HFFc6 (cell line): ENCODE measurements at regions not wholly inside any gene's neighbourhood (a gene's known extent, or its start where the extent isn't known, plus 50 kb on each side); places are given as distances from the start of the nearest gene placed in this dataset.
"Not testable (repeated sequence)": the region's sequence is repeated elsewhere in the genome, so short reads cannot be mapped to it uniquely, and the experiment has no call there.

Source experiments
- DNase-seq: peaks from one replicate; pipeline ENCODE4 v3.0.0-alpha.2; 2018
- H3K27ac Mint-ChIP-seq: 2 replicates; pipeline ENCODE4 v1.8.0; 2020; ENCODE audit warnings: mild to moderate bottlenecking, mixed read lengths
- H3K27me3 Mint-ChIP-seq: 2 replicates; pipeline ENCODE4 v1.8.0; 2021; ENCODE audit warnings: mild to moderate bottlenecking, moderate library complexity, mixed read lengths; ENCODE audit not compliant: insufficient read depth
- H3K36me3 Mint-ChIP-seq: 2 replicates; pipeline ENCODE4 v1.8.0; 2021; ENCODE audit warnings: low read depth, mixed read lengths
- H3K4me1 Mint-ChIP-seq: 2 replicates; pipeline ENCODE4 v1.8.0; 2020; ENCODE audit warnings: low read depth, mixed read lengths
- H3K4me3 Mint-ChIP-seq: 2 replicates; pipeline ENCODE4 v1.8.0; 2020; ENCODE audit warnings: mild to moderate bottlenecking, moderate library complexity, mixed read lengths
- H3K9me3 Mint-ChIP-seq: 2 replicates; pipeline ENCODE4 v1.8.0; 2020; ENCODE audit warnings: mild to moderate bottlenecking, mixed read lengths
- TF ChIP-seq, protein P1 (sequence below): fragments of 200-600 bp; sonication (generic); IDR thresholded peaks from 2 replicates; pipeline ENCODE4 v1.5.0; 2021; ENCODE audit warnings: antibody characterized with exemption, mild to moderate bottlenecking

DNA sequence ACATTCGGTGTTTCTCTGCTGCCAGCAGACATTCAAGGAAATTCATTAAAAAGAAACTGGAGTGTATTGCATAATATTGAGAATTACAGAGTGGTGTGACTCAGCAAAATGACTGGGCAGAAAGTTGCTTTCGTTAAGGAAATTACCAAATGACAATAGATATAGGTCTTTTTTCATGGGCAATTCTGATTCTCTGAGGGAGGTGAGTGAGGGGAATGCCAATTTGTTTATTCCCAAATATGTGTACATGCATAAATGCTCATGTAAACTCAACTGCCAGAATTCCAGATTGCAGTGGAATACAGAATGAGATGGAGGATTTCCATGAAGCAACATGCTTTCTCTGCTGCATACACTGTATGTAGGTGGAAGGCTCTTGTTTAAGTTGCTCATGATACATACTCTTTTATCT lies 1730.1 kb downstream of the SLITRK5 start:
- peaks cover 12% of the 10 kb centered on the region for H3K9me3 Mint-ChIP-seq
- H3K36me3 Mint-ChIP-seq, result no peaks in the 10 kb centered on the region
- peak overlapping the region; percentile 57 for H3K4me3 Mint-ChIP-seq
- TF ChIP-seq, protein P1, sequence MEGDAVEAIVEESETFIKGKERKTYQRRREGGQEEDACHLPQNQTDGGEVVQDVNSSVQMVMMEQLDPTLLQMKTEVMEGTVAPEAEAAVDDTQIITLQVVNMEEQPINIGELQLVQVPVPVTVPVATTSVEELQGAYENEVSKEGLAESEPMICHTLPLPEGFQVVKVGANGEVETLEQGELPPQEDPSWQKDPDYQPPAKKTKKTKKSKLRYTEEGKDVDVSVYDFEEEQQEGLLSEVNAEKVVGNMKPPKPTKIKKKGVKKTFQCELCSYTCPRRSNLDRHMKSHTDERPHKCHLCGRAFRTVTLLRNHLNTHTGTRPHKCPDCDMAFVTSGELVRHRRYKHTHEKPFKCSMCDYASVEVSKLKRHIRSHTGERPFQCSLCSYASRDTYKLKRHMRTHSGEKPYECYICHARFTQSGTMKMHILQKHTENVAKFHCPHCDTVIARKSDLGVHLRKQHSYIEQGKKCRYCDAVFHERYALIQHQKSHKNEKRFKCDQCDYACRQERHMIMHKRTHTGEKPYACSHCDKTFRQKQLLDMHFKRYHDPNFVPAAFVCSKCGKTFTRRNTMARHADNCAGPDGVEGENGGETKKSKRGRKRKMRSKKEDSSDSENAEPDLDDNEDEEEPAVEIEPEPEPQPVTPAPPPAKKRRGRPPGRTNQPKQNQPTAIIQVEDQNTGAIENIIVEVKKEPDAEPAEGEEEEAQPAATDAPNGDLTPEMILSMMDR, result no peak
- no peaks in the 10 kb centered on the region; the same call in 1 of the 2 replicates for H3K27me3 Mint-ChIP-seq
- peaks cover 4% of the 10 kb centered on the region; the same call in 1 of the 2 replicates for H3K4me1 Mint-ChIP-seq
- no peak for DNase-seq
- H3K27ac Mint-ChIP-seq, result peak overlapping the region; percentile 66

DNA sequence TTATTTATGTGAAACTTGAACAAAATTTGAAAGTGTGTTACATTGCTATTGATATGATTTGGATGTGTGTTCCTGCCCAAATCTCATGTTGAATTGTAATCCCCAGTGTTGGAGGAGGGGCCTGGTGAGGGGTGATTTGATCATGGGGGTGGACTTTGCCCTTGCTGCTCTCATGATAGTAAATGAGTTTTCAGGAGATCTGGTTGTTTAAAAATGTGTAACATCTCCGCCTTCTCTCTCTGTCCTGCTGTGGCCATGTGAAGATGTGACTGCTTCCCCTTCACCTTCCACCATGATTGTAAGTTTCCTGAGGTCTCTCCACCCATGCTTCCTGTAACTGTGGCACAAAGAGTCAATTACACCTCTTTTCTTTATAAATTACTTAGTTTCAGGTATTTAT lies 1731.0 kb downstream of the SLITRK5 start:
- DNase-seq, result no peak
- Mint-ChIP-seq H3K36me3 (no peaks in the 10 kb centered on the region), H3K4me1 (peaks cover 4% of the 10 kb centered on the region; the same call in 1 of the 2 replicates), H3K9me3 (peaks cover 12% of the 10 kb centered on the region), H3K4me3 (no peak overlapping the region), H3K27ac (no peak overlapping the region), H3K27me3 (no peaks in the 10 kb centered on the region; the same call in 1 of the 2 replicates)
- TF ChIP-seq, protein P1, result no peak

DNA sequence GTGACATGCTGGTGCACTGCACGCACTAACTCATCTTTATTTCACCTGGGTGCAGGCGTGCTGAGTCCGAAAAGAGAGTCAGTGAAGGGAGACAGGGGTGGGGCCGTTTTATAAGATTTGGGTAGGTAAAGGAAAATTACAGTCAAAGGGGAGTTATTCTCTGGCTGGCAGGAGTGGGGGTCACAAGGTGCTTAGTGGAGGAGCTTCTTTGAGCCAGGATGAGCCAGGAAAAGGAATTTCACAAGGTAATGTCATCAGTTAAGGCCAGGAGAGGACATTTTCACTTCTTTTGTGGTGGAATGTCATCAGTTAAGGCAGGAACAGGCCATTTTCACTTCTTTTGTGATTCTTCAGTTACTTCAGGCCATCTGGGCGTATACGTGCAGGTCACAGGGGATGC lies 1734.9 kb downstream of the SLITRK5 start:
- H3K9me3 Mint-ChIP-seq, result peaks cover 14% of the 10 kb centered on the region
- DNase-seq, H3K36me3 Mint-ChIP-seq, H3K27ac Mint-ChIP-seq, H3K4me3 Mint-ChIP-seq, H3K4me1 Mint-ChIP-seq, H3K27me3 Mint-ChIP-seq: not testable (repeated sequence)

DNA sequence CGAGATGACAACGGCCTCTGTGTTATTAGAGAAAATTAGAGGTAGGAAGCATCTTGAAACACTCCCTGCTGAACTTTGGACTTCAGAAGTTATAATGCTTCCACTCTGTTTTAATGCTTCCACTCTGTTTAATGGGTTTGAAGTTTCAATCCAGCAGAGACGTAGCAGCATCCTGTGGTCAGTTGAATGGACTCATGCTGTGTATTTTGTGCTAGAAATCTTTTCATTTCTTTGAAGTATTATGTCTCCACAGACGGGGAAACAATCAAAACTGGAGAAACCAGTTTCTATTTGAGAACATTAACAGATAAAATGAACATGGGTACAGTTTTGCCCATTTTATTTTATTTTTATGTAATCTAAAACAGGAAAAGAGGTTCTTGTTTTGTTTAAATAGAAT lies 1736.2 kb downstream of the SLITRK5 start:
- H3K9me3 Mint-ChIP-seq, result peaks cover 13% of the 10 kb centered on the region
- no peak for DNase-seq
- TF ChIP-seq, protein P1, result no peak

DNA sequence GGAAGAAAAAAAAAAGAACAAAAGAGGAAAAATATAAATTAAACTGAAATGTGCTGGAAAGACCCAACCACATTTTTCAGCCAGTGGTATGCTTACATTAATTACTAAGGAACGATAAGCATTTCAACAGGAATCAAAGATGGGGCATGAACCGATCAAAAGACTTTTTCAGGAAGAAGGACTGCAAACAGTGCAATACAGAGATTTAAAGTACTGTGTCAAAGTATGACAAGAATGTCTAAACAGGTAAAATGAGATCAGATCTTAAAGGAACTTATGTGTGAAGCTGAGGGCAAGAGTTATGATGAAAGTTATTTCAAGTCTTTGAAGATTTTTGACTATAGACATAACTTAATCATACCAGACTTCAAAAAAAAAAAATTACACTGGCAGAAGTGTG lies 1761.8 kb downstream of the SLITRK5 start:
- Mint-ChIP-seq H3K27me3 (no peaks in the 10 kb centered on the region), H3K9me3 (peaks cover 39% of the 10 kb centered on the region), H3K27ac (no peak overlapping the region), H3K4me3 (no peak overlapping the region), H3K4me1 (no peaks in the 10 kb centered on the region), H3K36me3 (no peaks in the 10 kb centered on the region)
- TF ChIP-seq, protein P1, result no peak
- no peak for DNase-seq

More for the DNA sequence above, 1736.2 kb downstream of the SLITRK5 start:
- no peaks in the 10 kb centered on the region for H3K4me1 Mint-ChIP-seq
- H3K27ac Mint-ChIP-seq, result no peak overlapping the region
- H3K36me3 Mint-ChIP-seq, result no peaks in the 10 kb centered on the region
- no peak overlapping the region for H3K4me3 Mint-ChIP-seq
- H3K27me3 Mint-ChIP-seq, result no peaks in the 10 kb centered on the region

DNA sequence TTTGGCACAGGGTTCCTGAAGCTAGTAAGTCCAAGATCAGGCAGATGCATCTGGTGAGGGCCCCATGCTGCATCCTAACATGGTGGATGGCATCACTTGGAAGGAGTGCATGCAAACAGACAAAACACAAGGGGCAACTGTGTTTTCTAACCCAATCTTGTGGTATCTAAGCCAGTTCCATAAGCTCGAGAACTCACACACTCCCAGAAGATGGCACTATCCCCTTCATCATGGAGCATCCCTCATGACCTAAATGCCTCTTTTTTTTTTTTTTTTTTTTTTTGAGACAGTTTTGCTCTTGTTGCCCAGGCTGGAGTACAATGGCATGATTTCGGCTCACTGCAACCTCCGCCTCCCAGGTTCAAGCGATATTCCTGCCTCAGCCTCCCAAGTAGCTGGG lies 1763.5 kb downstream of the SLITRK5 start:
- H3K27me3 Mint-ChIP-seq, H3K36me3 Mint-ChIP-seq, H3K4me3 Mint-ChIP-seq: not testable (repeated sequence)

DNA sequence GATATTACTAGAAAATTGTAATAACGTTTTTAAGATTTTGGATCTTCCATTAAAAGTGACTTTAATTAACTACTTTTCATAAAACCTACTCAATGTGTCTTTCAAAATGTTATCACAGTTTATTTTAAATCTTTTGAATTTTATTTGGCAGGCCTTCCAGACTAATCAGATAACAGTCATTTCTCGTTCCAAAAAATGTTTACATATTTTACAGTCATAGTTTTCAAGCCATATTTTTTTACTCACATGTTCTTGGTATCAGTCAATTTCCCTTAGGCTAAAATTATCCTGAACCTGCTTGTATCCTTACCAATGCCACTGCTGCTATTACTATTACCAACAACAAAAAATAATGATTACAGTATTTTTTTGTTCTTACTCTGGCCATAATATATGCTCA lies 1783.5 kb downstream of the SLITRK5 start:
- TF ChIP-seq, protein P1, result no peak
- peaks cover 35% of the 10 kb centered on the region for H3K9me3 Mint-ChIP-seq
- no peak for DNase-seq
- no peaks in the 10 kb centered on the region for H3K27me3 Mint-ChIP-seq
- no peaks in the 10 kb centered on the region; the same call in 1 of the 2 replicates for H3K36me3 Mint-ChIP-seq
- H3K27ac Mint-ChIP-seq, result no peak overlapping the region
- H3K4me1 Mint-ChIP-seq, result no peaks in the 10 kb centered on the region
- no peak overlapping the region for H3K4me3 Mint-ChIP-seq

More for the DNA sequence above, 1763.5 kb downstream of the SLITRK5 start:
- H3K27ac Mint-ChIP-seq, DNase-seq, H3K4me1 Mint-ChIP-seq: not testable (repeated sequence)
- H3K9me3 Mint-ChIP-seq, result peaks cover 29% of the 10 kb centered on the region
